GM21529 (cell line): ENCODE measurements at regions not wholly inside any gene's neighbourhood (a gene's known extent, or its start where the extent isn't known, plus 50 kb on each side); places are given as distances from the start of the nearest gene placed in this dataset.
A peak's percentile ranks its signal among the peaks of the same experiment; 100 is the strongest.

ENCODE experiments used
- ATAC-seq: cut with Tn5 transposase; IDR thresholded peaks from one replicate; pipeline ENCODE4 v1.9.1; 2021; ENCODE audit not compliant: unreplicated experiment

DNA sequence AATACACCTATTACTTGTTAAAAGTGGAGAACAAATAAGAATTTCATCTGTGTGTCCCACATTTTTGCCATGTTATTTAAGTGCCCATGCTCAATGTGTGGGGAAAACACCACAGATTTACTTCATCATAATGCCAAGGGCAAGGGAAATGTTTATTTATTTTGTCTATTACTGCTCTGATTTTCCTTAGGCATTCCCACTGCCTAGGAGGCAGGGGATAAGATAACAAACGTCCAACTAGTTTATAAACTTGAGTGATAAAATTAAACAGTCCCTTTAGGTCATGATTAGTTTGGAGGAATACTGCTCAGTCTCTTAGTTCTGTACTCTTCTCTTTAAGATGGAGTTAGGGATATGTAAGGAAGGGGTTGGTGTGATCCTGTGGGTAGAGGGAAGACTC, 598.4 kb upstream of the MARCKS start:
- no peak for ATAC-seq

DNA sequence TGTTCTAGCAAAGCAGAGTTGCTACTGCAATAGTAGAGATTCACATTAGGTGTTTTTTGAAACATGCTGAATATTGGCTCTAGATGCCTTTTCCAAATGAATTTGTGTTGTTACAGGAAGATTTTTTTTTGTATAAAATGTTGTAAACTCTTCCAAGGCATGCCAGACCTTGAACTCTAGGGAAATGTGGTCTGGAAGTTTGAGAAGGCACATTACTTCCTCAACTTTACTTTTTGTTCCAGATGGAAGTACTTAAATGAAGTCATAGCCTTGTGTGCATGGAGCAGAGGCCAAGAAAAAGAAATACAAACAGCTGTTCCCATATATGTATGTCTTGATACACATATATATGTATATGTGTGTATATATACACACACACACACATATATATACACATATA, 585.7 kb upstream of the MARCKS start:
- ATAC-seq: no peak

DNA sequence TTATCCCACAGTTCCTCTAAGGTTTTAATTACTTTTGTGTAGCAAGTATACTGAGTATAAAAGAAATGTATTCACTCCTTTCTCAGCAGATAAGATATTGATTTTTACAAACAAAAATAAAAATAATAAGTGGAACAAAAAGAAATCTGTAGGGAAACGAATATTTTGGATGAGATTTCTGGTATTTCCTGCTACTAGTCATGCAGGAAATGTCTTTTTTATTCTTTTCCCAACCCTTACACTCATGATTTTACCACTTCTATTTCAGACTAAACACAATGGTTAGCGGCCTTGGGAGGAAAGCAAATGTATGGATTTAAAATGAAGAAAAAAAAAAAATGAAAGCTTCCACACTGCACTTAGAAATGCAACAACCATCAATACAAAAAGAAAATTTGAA, 580.5 kb upstream of the MARCKS start:
- no peak for ATAC-seq

DNA sequence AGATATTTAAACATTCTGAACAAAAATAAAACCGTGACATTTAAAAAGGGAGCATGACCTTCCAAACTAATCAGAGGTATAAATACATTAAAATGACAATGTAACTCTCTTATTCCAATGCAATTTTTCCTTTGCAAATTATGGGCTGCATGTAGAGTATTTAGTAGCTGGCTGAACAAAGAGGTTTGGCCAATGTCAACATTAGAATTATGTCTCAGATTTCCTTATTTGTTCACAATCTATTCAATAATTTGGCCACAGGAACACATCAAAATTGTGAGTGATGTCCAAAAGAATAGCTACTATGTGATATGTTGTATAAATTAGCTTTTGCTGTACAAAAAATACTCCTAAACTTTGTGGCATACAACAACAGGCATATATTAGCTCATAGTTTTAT, 580.0 kb upstream of the MARCKS start:
- ATAC-seq: no peak

DNA sequence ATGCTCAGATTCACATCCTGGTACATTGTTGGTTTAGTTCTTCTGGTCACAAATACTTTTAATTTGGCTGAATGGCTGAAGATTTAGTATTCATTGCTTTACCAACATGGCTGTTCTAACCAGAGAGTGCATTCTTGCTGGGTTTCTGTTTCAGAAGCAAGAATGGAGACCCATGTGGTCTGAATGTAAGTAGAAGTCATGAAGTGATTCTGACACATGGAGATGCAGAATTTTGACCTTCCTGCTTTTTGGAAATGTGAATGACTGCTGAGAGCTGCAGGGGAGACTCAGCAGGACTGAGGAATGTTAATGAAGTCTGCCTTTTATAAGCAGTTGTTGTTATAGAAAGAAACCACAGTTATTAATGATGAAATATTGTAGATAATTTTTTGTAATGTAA, 576.1 kb upstream of the MARCKS start:
- ATAC-seq: no peak

DNA sequence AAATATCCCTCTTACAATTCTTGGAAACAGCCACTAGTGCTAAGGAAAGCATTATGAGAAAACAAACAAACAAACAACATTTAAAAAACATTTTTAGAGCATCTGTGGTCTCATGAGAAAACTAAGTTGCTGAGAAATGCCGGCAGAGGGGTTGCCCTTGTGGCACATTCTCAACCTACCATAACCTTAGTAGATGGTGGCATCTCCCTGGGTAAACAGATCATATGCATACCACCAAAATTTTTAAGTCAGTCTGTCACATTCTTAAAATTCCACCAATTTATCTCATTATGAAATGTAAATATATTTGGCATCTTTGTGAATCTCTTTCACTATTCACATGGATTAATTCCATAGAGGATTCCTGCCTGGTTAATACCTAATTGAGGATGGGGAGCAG, 575.7 kb upstream of the MARCKS start:
- no peak for ATAC-seq

DNA sequence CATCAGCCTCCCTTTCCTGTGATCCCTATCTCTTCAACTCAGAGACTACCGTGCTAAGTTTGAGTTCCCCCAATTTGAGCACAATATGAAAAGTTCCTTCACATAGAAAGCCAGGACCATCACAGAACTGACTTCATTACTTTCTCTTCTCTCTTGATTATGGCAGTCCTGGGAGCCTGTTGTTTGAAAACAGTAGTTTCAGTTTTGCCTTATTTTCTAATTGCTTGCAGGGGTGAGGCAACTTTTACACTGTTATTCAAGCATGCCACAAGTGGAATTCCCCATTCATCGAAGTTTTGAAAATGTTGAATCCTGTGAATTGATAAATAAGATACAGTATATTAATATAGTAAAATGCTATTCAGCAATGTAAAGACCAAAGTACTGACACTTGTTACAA, 569.7 kb upstream of the MARCKS start:
- peak; percentile 61 for ATAC-seq

DNA sequence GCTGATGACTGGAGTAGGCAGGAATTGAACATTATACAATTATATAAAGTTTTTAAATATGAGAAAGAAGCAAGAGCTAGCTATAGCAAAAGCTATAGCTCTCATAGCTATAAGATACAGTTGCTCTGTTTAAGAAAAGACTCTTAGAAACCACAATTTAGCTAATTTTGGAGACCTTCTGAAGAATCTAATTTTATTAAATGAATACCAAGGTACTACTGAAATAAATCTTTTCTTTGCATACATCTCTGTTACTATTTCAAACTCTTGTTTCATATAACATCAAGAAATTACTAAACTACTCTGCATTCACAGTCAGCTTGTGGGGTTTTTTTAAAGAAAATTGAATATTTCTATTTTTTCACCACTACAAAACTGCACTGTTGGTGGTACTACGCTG, 568.7 kb upstream of the MARCKS start:
- ATAC-seq: no peak

DNA sequence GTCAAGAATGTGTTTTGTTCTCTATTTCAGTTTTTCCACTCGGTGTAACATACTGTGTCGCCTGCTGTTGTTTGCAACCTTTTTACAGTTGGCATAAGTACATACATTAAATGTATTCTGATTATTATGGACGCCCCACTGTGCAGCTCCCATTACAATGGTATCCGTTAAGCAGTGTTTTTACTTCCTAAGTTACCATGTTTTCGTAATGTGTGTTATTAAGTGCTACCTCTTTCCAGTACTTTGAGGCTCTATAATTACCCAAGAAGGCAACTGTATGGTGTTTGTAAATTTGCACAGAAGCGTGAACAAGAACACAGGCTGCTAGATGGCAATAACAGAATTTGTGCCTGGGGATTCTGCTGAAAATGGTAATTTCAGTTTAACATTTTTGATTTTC, 568.0 kb upstream of the MARCKS start:
- ATAC-seq: no peak

DNA sequence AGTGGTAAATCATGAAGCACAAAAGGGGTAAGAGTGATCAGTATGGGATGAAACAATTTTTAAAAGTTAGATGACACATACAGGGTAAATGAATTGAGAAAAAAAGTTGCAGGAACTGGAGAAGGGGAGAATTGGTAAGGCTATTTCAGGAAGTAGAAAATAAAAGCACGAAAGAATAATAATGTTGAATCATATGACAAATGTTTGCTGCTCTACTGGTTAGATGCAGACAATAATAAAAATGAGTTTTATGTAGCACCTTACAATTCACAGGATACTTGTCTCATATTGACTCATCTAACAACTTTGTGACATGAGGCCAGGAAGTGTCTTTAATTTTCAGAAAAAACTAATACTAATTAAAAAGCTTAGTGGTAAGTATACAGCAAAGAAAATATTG, 566.5 kb upstream of the MARCKS start:
- ATAC-seq: no peak

DNA sequence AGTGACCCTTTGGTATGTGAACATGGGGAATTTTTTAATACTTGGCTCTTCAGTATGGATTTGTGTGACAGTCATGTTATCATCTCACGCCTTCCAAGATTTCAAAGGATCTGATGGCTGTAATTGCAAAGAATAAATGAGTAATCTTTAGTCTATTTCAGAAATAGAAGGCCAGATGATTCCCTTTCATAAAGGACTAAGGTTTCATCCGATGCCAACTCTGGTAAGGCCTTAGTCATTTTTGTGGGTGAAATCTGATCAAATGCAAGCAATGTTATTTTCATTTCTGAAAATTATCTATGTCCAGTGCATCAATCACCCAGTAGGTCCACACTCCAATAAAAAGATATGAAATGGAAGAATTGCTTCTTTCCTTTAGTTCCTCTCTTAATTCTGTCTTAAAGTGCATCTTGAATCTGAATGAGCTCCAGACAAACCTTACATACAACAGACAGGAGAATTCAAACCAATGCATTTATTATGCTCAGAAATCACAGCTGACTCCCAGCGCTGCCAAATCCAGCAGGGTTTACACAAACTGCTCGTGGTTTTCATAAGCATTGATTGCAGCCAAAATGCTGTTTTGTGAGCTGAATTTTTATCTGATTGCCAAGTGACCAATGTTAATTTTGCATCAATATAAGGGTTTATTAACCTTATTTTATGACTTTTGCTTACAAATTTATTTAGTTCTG, 565.2 kb upstream of the MARCKS start:
- no peak for ATAC-seq

DNA sequence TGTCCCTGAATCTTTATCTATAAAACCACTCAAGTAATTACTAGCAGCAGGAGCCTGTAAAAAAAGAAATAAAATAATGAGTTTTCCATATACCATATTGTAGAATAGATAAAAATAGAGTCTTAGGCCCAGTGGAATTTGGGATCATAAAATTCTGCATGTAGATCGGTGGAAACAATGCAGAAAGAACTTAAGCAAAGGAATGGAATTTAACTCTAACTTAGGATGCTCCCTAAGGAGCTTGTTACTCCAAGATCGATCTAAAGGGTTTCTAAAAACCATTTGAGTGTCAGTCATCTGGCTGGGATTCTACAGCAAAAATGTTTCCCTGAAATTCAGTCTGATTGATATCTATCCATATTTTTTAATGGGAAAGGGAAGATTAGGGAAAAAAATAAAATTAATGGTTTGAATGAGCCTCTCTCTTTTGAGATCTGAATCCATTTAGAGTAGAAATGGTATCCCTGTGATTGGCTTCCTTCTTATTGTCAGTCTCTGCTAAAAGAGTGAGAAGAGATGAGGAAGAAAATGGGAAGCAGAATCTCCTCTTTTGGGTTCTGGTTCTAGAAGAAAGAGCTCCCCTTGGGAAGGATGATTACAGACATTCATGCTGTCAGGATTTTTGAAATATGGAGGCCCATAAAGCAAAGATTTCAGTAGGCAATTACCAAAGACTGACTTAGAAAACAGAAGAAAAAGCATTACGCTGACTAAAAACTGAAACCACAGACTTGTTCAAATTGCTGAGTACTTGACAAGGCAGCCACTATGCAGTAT, 564.3 kb upstream of the MARCKS start:
- peak; percentile 94 for ATAC-seq

DNA sequence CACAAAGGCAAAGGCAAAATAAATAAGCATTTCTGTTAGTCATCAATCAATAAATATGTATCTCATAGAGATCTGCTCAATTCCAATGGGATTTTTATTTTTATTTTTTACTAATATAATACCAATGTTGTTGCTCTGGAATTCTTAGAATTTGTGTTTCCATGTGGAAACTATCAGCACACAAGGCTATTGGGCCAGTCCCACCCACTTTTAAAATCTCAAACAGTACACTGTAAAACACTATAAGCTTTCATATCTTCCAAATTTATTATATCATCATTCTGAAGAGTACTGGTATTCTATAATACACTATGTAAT, 563.8 kb upstream of the MARCKS start:
- ATAC-seq: no peak

DNA sequence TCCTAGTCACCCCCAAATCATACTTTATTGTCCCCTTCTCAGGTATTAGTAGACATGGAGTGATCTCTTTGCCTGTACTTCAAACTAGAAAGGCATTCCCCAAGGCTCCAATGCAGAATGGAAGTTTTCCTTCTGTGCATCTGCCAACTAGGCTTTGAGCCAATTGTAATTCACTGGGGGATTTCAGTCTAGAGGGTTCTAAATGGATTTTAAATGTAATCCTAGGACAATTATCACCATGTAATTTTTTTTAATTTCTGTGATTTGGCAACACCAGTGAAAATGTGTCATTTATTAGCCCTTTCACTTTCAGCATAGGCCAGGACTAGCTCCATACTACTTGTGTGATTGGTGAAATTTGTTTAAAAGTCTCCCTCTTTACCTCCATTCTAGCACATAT, 557.6 kb upstream of the MARCKS start:
- ATAC-seq: no peak

DNA sequence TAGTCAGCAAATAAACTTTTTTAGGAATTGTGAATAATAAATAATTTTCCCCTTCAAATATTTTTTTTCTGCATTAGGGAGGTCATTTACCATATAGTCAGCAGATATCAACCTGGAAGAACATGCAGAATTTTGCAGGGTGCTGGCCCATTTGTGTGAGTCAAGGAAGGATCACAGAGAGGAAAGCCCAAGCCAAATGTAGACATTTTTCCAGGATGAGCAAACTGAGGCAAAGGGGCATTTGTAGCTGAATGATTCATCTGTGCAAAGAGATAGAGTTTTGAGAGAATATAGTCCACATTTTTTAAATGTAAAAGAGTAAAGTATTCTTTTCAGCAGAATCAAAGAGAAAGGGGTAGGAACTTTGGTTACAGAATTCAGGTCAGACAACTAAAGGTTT, 555.5 kb upstream of the MARCKS start:
- no peak for ATAC-seq

DNA sequence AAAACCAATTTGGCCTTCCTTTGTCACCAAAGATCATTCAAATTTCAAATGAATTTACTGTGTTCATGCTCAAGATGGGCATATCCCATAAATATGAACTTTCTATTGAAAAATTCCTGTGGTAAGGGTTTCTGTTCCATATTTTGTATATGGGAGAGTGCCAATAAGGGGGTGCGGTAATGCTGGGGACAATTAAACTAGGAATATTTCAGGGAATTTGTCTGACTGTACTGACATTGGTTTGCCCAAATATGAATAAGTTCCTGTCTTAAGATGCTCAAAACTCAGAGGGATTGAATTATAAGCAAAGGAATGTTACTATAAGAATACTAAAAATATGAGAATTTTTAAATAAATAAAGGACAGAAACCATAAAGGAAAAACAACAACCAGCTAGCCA, 553.0 kb upstream of the MARCKS start:
- no peak for ATAC-seq

DNA sequence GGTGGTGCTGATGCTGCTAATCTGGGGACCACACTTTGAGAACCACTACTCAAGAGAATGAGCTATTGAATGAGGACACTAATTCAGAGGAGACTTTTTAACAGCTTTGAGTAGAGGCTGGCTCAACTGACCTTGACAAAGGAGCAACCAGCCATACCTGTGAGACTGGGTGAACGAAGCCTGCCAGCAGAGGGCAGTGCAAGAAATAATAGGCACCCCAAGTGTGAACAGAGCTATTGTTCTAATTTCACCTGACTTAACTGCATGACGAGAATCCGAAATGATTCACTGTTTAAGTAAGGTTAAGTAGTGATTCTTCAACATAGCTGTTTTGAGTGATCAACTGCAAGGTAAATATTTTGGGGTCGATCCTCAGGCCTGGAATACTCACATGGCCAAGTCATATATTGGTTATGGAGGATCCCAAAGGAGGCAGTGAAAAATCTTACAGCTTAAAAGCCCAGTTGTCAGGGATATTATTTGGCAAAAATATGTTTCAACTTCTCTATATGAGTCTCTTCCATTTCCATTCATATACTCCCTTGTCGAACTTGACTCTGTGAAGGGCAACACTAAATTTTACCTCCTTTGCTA, 550.5 kb upstream of the MARCKS start:
- peak; percentile 97 for ATAC-seq

DNA sequence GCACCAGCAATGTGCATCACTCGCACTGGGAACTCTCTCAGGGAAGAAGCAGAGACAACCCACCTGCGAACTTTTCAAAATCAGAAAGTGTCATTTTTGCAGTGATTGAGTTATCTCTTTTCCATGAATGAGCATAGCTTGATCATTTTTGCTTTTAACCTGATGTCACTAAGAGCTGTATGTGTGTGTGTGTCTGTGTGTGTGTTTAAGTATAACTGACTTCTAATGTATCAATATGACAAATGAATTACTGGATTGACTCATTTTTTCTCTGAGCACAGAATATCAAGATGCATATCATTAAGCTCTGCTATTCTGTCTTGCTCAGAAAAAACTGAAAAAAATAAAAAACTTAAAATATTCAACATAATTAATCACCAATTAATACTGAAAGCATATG, 548.9 kb upstream of the MARCKS start:
- ATAC-seq: no peak

DNA sequence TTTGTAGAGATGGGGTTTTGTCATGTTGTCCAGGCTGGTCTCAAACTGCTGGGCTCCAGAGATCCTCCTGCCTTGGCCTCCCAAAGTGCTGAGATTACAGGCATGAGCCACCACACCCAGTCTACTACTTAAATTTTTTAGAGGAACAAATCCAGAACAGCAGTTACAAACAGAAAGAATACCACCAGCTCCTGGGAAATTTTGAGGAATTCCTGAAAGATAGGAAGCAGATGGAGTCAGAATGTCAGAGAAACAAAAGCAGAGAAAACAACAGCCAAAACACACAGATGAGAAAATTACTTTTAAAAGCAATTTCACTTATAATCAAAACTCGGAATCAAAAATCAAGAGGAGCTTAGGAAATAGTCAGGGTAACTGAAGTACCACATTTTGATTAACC, 543.3 kb upstream of the MARCKS start:
- ATAC-seq: no peak

DNA sequence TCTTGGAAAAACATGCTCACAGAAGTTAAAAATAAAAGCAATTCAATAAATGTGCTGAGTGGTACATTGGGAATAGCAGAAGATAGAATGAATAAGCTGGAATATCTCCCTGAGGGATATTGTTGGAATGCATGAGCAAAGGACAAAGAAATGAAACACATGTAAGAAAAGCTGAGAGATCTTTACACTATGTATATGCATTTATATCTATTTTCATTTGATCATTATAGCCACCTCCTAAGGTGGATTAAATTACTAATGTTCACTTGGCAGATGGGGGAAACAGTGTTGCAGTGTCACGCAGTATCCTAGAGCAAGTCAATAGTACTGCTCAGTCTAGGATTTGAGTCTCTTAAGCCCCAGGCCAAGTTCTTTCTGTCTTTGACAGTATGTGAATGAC, 542.0 kb upstream of the MARCKS start:
- ATAC-seq: no peak

DNA sequence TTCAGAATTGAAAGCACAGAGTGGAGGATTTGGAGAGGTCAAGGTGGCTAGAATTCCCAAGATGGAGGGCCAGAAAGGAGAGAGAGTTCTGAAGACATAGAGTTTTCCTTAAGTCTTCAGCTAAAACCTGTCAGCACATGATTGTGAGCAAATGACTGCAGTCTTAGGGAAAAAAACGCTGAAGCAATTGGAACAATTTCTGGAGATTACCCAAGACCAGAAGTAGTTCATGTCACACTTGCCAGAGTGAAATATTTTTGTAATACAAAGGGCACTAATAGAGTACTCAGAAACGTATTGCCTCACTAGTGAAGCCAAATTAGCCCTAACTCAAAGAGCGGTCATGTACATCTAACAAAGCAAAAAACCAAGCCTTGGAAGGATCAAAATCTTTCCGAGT, 541.3 kb upstream of the MARCKS start:
- ATAC-seq: no peak

DNA sequence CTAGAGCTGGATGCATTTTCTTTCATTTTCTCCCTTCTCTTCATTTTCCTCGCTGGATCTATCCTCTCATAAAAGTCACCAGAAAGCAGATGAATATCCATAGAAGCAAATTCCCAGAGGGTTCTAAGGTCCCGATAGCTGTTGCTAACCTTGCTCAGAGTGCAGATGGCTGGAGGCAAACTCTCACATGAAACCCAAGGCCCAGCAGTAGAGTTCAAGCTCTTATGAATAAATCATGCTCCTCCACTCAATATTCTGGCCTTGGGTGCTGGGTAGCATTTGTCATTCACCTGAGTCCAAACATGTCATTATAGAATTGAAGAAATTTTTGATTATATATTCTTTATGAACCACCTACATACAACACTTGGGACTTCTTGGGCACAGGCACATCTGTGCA, 539.7 kb upstream of the MARCKS start:
- ATAC-seq: no peak
